NCI-H1092 treated with DMSO at 0.1 percent for 48 hours (cell line): ENCODE measurements at regions not wholly inside any gene's neighbourhood (a gene's known extent, or its start where the extent isn't known, plus 50 kb on each side); places are given as distances from the start of the nearest gene placed in this dataset.
"Not testable (repeated sequence)": the region's sequence is repeated elsewhere in the genome, so short reads cannot be mapped to it uniquely, and the experiment has no call there.

Source experiments
- DNase-seq: peaks from one replicate; lab custom pipeline; 2025; lab: John Stamatoyannopoulos, UW

DNA sequence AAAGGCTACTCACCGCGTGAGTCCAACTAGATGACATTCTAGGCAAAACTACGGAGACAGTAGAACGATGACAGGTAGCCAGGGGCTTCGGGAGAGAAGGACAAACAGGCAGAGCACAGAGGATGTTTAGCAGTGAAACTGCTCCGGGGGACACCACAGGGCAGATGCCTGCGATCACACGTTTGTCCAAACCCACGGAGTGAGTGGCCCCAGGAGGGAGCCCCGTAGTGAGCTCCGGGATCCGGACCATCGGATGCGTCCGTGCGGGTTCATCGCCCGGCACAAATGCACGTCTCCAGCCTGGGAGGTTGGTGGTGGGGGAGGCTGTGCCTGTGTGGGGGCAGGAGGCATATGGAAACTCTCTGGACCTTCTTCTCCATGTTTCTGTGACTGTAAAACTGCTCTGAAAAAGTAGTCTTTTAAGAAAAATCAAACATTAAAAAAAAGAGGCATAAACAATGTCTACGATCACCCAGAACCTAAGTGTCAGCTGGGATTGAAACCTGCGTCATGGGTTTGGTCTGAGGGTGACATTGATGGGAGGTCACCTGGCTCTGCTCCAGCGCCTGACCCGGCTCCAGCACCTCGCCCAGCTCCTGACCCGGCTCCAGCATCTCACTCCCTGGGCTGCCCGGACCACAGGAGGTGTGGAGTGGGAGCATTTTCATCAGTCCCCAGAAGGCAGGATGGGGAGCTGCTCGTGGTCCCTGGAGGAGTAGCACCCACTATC lies 83.0 kb upstream of the CTDP1 start:
- DNase-seq, result no peak

DNA sequence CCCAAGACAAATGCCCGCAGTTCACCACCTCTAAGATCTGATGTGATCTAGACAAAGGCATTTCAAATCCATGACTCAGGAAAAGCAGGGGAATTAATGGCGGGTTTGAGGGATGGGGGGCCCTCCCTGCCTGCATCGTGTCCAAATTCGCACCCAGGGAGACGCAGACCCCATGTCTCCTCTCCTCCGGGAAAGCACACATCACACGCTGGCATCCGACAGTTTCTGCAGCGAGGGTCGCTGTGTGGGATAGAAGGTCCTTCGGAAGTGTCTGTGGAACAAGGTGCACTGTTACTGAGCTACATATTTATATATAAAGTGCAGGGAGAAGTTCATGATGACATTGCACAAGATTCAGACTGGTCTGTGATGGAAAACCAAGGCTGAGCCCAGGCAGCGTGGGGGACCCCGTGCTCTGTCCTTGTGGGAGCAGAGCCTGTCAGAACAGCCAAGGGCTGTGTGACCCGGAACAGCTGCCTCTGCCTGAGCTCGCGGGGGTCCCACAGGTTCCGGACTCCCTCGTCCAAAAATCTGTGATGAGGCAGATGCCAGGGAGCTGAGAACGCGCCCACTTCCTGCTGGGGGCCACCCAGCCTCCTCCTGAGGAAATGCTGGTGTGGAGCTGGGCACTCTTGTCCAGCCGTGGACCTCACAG lies 82.3 kb upstream of the CTDP1 start:
- no peak for DNase-seq

DNA sequence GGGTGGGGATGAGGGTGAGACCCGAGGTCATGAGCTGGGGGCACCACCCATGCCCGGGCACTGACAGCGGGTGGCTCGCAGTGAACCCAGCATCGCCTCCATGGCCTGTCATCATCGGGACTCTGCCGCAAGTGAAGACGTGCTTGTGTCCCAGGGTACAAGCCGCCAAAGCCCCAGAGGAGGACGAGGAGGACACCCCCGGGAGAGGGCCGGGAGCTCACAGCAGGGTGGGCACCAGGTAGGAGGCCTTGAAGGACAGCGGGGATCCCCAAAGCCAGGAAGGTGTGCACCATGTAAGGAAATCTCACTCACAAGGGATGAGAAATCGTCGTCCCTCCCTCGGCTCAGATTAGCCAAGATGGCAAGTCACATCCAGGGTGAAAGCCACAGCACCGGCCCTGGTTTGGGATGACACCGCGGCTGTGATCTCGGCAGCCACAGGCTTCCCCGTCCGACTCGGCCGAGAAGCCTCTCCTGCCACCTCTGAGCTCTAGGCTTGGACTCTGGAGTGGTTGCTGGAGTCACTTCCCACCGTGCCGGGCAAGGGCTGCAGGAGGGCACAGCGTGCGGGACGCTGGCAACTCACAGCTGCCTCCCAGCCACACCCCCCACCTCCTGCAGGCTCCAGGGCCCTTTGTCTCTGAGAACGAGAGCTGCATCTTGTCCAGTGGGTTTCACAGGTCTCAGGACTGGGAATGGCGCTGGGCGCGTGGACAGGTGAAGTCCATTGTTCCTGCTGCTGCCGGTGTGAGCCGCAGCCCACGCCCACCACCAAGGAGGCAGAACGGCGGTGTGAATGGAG lies 81.6 kb upstream of the CTDP1 start:
- no peak for DNase-seq

DNA sequence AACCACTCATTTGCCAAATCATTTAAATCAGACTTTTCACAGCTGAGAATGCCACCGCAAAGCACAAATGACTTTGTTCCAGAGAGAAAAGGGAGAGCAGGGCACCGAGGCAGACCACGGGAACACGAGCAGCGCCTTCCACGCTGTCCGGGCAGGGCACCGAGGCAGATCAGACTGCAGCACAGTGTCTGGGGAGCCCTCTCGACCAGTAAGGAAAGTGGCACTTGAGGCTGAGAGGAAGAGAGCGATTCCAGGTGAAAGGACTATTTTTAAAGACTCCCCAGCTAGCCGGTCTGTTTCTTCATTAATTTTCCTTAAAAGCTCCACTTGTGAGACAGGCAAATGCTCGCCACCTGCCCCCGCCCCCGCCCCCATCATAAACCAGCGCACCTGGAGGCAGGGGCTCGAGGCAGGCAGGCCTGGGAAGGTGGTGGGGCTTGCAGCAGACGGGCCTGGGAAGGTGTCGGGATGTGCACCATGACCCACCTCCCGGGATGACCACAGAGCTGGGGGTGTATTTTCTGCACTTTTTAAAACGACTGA lies 80.9 kb upstream of the CTDP1 start:
- DNase-seq, result peak; percentile 41

DNA sequence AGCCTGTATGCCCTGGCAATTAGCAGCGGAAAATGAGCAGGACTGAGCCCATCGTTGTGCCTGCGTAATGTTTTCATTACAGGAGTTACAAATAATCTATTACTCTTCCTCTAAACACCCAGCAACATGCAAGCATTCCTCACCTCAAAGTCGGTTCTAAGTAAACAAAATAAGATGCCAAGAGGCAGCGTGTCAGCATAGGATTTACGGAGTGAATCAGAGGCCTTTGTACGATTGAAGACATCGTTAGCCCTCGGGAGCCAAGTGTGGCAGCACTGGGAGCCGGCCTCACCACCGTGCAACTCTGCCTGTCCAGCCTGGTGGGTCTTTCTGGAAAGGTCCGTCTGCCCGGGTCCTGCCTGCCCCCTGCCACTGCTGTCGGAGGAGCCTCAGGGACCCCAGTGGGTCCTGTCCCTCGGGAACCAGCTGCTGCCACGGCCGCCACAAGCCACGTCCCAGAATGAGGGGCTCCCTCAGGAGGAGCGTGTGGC lies 80.1 kb upstream of the CTDP1 start:
- no peak for DNase-seq

DNA sequence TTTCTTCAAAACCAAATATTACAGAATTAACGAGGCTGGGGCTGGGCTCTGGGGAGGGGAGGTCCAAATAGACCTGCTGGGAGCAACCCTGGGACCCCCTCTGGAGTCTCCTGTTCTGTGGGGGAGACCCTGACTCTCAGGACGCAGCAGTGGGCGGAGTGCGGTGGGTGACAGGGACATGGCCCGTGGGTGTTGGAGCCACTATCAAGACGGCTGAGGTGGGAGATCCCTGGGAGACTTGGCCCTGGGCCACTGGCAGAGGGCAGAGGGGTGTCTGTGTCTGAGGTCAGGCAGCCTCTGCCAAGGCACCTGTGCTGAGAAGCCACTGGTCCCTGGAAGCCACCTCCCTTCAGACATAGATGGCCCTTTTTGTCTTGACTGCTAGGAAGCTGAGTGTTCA lies 79.5 kb upstream of the CTDP1 start:
- DNase-seq, result no peak

DNA sequence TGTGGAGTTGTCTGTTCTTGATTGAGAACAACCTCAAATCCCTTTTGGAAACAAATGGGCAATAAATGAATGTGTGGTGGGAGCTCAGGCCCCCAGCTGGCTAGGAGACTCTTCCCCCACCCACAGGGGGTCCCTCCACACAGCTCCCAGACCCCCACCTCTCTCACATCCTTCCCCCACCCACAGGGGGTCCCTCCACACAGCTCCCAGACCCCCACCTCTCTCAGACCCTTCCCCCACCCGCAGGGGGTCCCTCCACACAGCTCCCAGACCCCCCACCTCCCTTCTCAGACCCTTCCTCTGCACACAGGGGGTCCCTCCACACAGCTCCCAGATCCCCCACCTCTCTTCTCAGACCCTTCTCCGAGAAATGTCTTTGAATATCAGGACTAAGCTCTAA lies 79.0 kb upstream of the CTDP1 start:
- DNase-seq, result no peak

DNA sequence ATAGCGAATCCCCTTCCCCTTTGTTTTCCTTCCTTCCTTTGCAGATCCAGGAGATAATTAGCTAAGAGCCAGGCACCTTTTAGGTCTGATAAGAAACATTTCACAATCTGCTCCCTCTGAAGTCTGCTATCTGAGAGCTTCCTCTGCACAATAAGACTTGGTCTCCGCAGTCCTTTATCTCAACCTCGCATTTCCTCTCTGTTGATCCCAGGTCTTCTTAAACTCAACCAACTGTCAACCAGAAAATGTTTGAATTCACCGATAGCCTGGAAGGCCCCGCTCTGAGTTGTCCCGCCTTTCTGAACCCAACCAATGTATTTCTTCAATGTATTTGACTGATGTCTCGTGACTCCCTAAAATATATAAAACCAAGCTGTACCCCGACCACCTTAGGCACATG lies 78.4 kb upstream of the CTDP1 start:
- DNase-seq, result no peak

DNA sequence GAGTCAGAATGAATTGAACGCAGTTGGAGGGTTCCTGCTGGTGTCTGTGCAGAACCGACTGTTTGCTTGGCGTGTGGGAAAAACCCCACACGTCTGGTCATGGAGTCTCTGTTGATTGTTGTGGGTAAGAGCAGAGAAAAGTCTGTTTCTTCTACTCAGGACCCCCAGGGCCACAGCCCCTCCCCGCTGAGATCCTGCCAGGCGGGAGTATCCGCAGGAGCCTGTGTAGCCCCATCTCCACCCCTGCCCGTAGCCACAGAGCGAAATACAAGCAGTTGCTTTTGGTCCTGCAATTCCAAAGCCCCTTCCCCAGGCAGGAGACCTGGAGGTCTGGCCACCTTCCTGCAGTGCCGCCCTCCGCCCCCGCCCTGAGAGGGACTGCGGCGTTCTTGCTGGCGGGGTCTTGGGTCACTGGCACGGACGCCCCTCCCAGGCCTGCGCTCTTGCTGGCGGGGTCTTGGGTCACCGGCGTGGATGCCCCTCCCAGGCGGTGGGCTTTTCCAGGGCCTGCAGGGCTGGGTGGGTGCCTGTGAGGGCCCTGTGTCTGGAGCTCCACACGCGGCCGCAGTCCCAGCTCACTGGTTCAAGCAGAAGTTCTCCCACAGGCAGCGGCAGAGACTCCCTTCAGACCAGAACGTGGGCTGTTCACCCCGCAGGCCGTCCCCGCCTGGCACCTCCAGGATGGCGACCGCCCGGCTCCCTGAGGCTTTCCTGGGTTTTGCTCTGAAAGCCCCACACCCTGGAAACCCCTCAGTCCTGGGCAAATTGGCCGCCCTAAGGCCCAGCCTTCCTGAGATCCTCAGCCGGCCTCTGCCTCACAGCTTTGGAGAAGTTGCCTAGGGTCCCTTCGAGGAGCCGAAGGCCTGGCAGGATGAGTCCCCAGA lies 76.0 kb upstream of the CTDP1 start:
- no peak for DNase-seq

DNA sequence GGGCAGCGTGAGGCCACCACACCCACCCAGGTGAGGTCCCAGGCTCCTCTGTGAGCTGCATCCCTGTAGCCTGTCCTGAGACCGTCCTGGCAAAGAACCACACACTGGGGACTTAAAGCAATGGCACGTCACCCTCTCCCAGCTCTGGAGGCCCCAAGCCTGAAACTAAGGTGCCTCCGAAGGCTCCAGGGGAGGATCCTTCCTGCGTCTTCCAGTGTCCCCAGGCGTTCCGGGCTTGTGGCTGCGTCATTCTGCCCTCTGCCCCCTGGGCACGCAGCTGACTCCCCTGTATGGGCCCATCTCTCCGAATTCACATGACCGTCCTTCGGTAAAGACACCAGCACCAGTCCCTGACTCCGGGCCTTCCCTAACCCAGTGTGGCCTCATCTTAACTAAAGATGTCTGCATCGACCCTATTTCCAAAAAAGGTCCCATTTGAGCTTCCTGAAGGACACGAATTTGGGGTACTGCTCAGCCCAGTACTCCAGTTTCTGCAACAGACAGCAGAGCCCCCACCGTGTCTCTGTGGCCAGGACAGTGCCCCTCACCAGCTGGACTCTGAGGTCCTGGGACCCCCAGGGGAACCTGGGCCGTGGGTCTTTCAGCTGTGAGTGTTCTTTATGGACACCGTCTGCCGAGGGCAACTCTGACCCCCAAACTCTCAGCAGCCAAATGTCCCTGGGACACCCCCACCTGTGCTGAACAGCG lies 75.2 kb upstream of the CTDP1 start:
- no peak for DNase-seq

DNA sequence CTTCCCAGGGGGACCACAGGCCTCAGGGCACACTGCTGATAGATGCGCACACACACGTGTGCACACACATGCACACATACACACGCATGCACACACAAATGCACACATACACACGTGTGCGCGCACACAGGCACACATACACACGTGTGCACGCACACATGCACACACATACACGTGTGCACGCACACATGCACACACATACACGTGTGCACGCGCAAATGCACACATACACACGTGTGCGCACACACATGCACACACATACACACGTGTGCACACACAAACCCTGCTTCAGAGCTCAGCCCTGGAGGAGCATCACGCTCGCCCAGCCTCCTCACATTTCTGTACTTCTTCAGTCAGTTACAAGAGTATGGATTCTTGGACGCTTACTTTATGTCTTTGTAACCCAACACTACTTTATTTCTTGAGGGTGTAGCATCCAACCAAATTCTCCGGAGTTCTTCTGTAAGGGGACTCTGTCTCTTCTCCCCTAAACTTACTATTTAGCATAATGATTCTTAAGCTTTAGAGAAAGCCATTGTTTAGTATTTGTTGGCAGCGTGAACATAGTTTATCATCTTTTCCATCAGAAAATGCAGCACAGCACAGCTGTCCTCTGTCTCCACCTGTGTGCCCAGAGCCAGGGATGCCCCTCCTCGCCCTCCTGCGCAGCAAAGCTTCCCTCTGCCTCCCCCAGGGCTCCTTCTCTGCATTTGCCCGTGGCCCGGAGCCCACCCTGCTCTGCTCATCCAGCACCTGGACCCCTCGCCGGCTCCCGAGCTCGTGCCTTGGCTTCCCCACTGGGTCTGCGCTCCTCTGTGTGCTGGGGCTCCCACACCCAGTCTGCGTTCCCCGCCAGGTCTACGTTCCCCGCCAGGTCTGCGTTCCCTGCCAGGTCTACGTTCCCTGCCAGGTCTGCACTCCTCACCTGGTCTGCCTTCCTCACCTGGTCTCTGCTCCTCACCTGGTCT lies 74.4 kb upstream of the CTDP1 start:
- no peak for DNase-seq

DNA sequence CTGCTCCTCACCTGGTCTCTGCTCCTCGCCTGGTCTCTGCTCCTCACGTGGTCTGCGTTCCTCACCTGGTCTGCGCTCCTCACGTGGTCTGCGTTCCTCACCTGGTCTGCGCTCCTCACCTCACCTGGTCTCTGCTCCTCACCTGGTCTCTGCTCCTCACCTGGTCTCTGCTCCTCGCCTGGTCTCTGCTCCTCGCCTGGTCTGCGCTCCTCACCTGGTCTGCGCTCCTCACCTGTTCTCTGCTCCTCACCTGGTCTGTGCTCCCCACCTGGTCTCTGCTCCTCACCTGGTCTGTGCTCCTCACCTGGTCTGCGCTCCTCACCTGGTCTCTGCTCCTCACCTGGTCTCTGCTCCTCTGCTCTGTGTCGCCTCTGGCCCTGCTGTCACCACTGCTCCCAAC lies 73.5 kb upstream of the CTDP1 start:
- DNase-seq, result not testable (repeated sequence)

DNA sequence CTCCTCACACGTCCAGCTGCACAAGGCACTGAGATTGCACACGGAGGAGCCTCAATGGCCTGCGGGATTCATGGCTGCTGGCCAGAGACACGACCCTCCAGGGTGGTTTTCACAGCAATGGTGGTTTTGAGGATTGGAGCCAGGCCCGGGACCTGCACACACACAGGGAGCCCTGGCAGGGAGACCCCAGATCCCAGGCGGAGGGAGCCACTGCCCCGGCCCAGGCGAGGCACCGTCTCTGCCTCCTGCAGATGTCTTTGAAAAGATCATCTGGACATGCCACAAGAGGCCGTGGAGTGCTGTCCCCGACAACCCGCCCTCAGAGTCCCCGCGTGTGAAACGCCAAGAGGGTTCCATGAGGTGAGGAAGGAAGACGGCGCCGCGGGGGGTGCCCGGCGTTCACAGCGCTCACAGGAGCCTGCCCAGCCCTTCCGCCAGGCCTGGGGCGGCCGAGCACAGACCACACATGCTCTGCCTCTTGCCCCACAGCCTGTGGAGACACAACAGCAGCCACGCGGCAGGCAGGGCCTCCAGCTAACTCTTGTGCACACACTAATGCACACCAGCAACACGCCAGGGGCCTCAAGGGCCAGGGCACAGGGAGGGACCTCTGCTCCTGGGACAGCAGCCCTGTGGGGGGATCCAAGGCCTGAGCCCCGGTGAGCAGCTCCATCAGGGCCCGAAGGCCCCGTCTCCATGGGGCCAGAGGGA lies 72.8 kb upstream of the CTDP1 start:
- no peak for DNase-seq

DNA sequence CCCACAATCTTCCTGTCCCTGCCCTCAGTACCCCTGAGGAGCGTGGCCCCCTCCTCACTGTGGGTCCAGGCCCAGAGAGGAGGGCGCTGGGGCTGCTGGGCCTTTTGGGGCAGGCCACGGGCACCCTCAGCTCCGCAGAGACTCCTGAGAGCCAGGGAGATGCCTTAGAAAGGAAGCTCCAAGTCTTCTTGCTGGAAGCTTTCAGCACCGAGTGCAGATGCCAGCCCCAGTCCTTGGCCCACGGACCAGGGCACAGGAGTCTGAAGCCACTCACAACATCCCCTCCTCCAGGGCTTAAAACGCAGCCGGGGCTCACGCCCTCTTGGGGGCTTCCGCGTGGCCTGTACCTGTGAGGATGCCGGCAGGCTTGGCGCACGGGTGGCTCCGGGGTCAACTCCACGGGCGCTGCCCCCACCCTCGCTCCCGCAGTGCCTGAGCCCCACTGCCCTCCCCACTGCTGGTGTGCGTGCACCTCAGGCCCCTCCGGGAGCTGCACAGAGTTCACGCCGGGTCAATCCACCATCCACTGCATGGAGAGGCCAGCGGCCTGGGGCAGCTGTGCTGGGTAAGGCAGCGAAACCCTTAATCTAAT lies 72.1 kb upstream of the CTDP1 start:
- no peak for DNase-seq

DNA sequence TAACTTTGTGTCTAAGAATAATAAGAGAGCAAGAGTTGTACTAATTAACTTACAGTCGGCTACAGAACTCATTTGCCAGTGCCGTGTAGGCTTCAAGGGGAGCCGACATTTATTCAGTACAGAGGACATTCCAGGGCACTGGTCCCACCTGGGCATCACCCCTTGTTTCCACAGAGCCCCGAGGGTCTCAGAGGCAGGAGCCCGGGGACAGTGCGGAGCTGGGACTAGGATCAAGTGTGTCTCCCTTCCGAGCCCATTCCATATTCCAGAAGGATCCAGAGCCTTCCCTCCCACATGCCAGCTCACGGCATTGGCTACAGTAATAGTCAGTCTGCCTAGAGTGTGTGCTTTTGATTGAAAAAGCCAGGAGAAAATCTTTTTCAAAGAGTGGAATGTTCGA lies 71.5 kb upstream of the CTDP1 start:
- DNase-seq, result no peak

DNA sequence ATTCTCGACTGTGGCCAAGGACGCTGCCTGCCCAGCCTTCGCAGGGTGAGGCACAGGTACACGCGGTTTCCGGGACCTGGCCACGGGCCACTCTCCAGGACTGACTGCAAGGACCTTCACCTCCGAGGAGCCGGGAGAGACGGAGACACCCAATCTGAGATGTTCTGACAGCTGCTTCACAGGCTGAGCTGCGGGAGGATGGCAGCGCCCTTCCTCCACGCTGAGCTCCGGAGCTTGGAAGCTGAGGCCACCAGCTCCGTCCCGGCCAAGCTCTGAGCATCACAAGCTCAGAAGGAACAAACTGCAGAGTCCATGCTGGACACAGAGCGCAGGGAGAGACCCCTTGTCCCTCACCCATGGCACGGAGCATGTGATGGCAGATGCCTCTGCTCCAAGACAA lies 71.1 kb upstream of the CTDP1 start:
- no peak for DNase-seq

DNA sequence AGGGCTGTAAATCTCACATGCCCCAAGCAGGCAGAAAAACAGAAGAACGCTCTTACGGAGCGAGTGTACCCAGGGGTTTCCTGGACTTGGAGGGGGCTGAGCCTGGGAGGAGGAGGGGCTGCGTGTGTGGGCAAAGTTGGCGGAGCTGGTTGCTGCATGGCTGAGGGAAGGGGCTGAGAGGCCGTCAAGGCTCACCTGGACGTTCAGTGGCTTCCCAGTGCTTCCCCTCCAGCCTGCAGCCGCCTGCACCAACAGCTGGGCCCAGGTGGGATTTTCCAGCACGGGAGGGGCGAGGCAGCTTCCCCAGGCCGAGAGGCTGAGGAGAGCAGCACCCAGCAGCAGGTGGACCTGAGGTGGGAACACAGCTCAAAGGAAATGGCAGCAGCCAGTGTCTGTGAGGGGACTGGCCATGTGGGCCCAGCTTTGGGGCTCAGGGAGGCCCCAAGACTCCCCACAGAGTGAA lies 70.6 kb upstream of the CTDP1 start:
- DNase-seq, result no peak

DNA sequence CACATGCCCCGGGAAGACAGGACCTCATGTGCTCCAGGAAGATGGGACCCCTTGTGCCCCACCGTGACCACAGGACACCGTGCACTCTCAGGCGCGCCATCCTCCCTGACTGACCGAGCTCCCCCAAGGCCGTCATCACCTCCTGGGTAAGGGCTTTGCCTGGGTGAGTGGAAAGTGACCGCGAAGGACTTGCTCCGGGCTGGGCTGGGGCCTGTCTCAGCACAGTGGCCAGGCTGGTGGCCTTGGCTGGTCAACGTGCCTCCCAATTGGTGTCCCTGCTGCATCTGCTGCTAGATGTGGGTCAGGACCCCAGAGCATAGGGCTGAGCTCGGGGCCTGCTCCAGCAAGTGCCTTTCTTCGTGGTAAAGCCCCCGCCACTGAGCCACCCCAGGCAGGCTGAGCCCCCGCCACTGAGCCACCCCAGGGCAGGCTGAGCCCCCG lies 69.7 kb upstream of the CTDP1 start:
- DNase-seq, result no peak
